ENCODE measurements at regions not wholly inside any gene's neighbourhood (a gene's known extent, or its start where the extent isn't known, plus 50 kb on each side); places are given as distances from the start of the nearest gene placed in this dataset.

GRCh38 chr11:113553235-113553634 lies 78.0 kb upstream of the DRD2 start:
- H3K9me3 ChIP-seq (ENCODE audit: control insufficient read depth, insufficient read depth, low read depth, low read length): no peaks in the 10 kb centered on the region
- peak; percentile 74 to 100 for DNase-seq (ENCODE audit: low read depth in 2 of 2)
- H3K27ac ChIP-seq (ENCODE audit: insufficient read depth, low read length): no peak overlapping the region
- TF ChIP-seq EZH2 (IDR thresholded peaks at IDR 0.05; ENCODE audit: low read length, missing control alignments) (no peak), CTCF (conservative IDR thresholded peaks at IDR 0.05 in 1 of 2, IDR thresholded peaks at IDR 0.05 in 1 of 2; ENCODE audit: low read depth in 1 of 2, low read length in 2 of 2) (no peak)
- H3K4me3 ChIP-seq (replicated peaks in 1 of 4; ENCODE audit: control extremely low read depth in 1 of 4, insufficient read depth in 1 of 4, low read depth in 3 of 4, low read length in 4 of 4): no peak overlapping the region
- no peaks in the 10 kb centered on the region for H4K20me1 ChIP-seq (ENCODE audit: control insufficient read depth, extremely low read depth, insufficient read depth, low read length)
- no peak overlapping the region for H3K9ac ChIP-seq (ENCODE audit: insufficient read depth, low read length)
- no peaks in the 10 kb centered on the region for H3K79me2 ChIP-seq (ENCODE audit: control insufficient read depth, insufficient read depth, low read length)
- no peak overlapping the region for H3K4me2 ChIP-seq (ENCODE audit: extremely low read depth, insufficient read depth, low read length)
- H3K36me3 ChIP-seq (ENCODE audit: control insufficient read depth, insufficient read depth, low read length): no peaks in the 10 kb centered on the region
- no peaks in the 10 kb centered on the region for H3K4me1 ChIP-seq (ENCODE audit: control insufficient read depth, extremely low read depth, insufficient read depth, low read length)
- no peaks in the 10 kb centered on the region for H3K27me3 ChIP-seq (ENCODE audit: control insufficient read depth, insufficient read depth, low read length)
- no peak overlapping the region for H2AFZ ChIP-seq (ENCODE audit: low read length)

GRCh38 chr11:113552271-113552670 lies 77.1 kb upstream of the DRD2 start:
- Histone ChIP-seq H3K9me3 (ENCODE audit: control insufficient read depth, insufficient read depth, low read depth, low read length) (no peaks in the 10 kb centered on the region), H3K27ac (ENCODE audit: insufficient read depth, low read length) (no peak overlapping the region), H3K79me2 (ENCODE audit: control insufficient read depth, insufficient read depth, low read length) (no peaks in the 10 kb centered on the region), H3K4me2 (ENCODE audit: extremely low read depth, insufficient read depth, low read length) (no peak overlapping the region), H3K27me3 (ENCODE audit: control insufficient read depth, insufficient read depth, low read length) (no peaks in the 10 kb centered on the region), H4K20me1 (ENCODE audit: control insufficient read depth, extremely low read depth, insufficient read depth, low read length) (no peaks in the 10 kb centered on the region), H2AFZ (ENCODE audit: low read length) (no peak overlapping the region), H3K4me3 (replicated peaks in 1 of 4; ENCODE audit: control extremely low read depth in 1 of 4, insufficient read depth in 1 of 4, low read depth in 3 of 4, low read length in 4 of 4) (no peak overlapping the region), H3K36me3 (ENCODE audit: control insufficient read depth, insufficient read depth, low read length) (no peaks in the 10 kb centered on the region), H3K9ac (ENCODE audit: insufficient read depth, low read length) (no peak overlapping the region), H3K4me1 (ENCODE audit: control insufficient read depth, extremely low read depth, insufficient read depth, low read length) (no peaks in the 10 kb centered on the region)
- TF ChIP-seq EZH2 (IDR thresholded peaks at IDR 0.05; ENCODE audit: low read length, missing control alignments) (no peak), CTCF (conservative IDR thresholded peaks at IDR 0.05 in 1 of 2, IDR thresholded peaks at IDR 0.05 in 1 of 2; ENCODE audit: low read depth in 1 of 2, low read length in 2 of 2) (no peak)
- no peak for DNase-seq (ENCODE audit: low read depth in 2 of 2)

GRCh38 chr11:113551645-113552044 lies 76.4 kb upstream of the DRD2 start:
- Histone ChIP-seq H3K4me3 (replicated peaks in 1 of 4; ENCODE audit: control extremely low read depth in 1 of 4, insufficient read depth in 1 of 4, low read depth in 3 of 4, low read length in 4 of 4) (no peak overlapping the region), H3K79me2 (ENCODE audit: control insufficient read depth, insufficient read depth, low read length) (no peaks in the 10 kb centered on the region), H3K27ac (ENCODE audit: insufficient read depth, low read length) (no peak overlapping the region), H3K4me1 (ENCODE audit: control insufficient read depth, extremely low read depth, insufficient read depth, low read length) (no peaks in the 10 kb centered on the region), H3K36me3 (ENCODE audit: control insufficient read depth, insufficient read depth, low read length) (no peaks in the 10 kb centered on the region), H3K4me2 (ENCODE audit: extremely low read depth, insufficient read depth, low read length) (no peak overlapping the region), H4K20me1 (ENCODE audit: control insufficient read depth, extremely low read depth, insufficient read depth, low read length) (no peaks in the 10 kb centered on the region), H3K9ac (ENCODE audit: insufficient read depth, low read length) (no peak overlapping the region), H2AFZ (ENCODE audit: low read length) (no peak overlapping the region), H3K27me3 (ENCODE audit: control insufficient read depth, insufficient read depth, low read length) (no peaks in the 10 kb centered on the region), H3K9me3 (ENCODE audit: control insufficient read depth, insufficient read depth, low read depth, low read length) (no peaks in the 10 kb centered on the region)
- TF ChIP-seq EZH2 (IDR thresholded peaks at IDR 0.05; ENCODE audit: low read length, missing control alignments): no peak
- no peak for TF ChIP-seq CTCF (conservative IDR thresholded peaks at IDR 0.05 in 1 of 2, IDR thresholded peaks at IDR 0.05 in 1 of 2; ENCODE audit: low read depth in 1 of 2, low read length in 2 of 2)
- DNase-seq (ENCODE audit: low read depth in 2 of 2): no peak

Data from fibroblast of lung (primary cell).